T-helper 2 cell treated with Interferon-gamma antibody and Interleukin-4, amounts not matched to agents 100 ng/mL and 5 ng/mL, for 36 hours (primary cell): ENCODE measurements at regions not wholly inside any gene's neighbourhood (a gene's known extent, or its start where the extent isn't known, plus 50 kb on each side); places are given as distances from the start of the nearest gene placed in this dataset.

ENCODE experiments used
- intact Hi-C: fragments of 100-400 bp; cut with micrococcal nuclease; formaldehyde crosslinking; loops from one replicate; pipeline ENCODE4 v1.15.1; 2023

DNA sequence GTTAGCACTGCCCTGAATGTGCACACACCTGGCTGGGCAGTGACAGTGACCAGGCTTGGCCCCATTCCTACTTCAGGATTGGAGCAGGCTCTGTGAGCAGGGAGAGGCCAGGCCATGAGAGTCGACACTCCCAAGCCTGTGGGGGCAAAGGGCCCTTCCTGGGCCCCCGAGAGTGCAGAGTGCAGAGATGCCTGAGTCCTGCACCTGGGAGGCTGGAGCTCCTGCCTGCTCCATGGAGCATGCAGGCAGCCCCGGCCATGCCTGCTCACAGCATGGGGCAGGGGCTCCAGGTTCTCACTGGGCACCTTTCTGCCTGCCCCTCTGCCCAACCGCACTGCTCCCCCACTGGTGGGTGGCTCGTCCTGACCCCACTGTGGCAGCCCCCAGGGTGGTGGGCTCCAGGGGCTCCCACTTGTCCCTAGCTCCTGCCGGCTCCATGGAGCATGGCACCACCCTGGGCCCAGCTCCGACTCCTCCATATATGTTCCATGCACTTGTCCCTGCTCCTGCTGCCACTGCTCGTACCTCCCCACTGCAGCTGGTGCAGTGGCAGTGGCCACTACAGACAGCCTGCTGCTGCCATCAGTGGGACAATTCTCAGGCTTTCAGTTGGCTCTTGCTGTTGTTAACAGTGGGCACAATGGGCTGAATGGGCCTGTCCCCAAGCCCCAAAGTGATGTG lies 282.0 kb downstream of the RPRM start:
- intact Hi-C loops = no loop called here

DNA sequence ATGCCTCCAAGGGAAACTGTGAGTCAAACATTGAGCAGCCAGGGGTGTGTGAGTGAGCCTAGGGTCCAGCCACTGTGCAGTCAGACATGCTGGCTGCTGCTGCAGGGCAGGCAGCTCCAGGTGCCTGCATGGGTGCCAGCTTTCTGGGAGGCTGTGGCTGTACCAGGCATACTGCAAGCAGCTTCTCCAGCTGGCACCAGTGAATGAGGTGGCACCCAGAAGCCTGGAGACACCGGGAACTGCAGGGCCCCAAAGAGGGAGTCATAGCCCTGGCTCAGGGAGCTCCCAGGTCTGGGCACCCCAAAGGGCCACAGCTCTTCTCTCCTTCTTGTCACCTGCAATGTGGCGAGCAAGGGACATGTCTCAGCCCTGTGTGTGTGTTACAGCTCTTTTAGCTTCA lies 283.2 kb downstream of the RPRM start:
- intact Hi-C loops = no loop called here

DNA sequence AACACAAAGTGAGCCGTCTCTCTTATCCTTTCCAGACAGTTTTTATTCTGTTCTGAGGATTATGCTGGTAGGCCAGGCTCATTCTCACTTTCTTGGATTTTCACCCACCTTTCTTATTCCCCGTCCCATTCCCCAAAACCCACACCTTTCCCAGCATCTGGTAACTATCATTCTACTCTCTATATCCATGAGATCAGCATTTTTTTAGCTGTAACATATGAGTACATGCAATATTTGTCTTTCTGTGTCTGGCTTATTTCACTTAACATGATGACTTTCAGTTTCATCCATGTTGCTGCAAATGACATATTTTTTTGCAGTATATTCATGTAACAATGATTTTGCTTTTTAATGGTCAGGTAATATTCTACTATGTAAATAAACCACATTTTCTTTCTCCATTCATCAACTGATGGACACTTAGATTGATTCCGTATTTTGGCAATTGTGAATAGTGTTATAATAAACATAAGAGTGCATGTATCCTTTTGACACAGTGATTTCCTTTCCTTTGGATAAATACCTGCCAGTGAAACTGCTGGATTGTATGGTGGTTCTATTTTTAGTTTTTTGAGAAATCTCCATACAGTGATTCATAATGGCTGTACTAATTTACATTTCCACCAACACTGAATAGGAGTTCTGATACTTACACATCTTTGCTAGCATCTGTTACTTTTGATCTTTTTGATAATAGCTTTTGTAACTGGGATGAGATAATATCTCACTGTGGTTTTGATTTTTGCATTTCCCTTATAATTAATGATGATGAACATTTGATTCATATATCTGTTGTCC lies 289.3 kb downstream of the RPRM start:
- intact Hi-C loops = no loop called here

DNA sequence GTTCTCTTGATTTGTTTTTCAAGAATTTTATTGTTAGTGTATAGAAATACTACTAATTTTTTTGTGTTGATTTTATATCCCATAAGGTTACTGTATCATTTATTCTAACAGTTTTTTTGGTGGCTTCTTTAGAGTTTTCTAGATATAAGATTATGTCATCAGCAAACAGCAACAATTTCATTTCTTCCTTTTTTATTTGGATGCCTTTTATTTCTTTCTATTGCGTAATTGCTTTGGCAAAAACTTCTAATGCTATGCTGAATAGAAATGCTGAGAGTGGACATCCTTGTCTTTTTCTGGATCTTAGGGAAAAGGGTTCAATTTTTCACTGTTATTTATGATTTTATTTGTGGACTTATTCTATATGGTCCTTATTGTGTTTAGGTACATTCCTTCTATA lies 298.8 kb downstream of the RPRM start:
- intact Hi-C loops = no loop called here

DNA sequence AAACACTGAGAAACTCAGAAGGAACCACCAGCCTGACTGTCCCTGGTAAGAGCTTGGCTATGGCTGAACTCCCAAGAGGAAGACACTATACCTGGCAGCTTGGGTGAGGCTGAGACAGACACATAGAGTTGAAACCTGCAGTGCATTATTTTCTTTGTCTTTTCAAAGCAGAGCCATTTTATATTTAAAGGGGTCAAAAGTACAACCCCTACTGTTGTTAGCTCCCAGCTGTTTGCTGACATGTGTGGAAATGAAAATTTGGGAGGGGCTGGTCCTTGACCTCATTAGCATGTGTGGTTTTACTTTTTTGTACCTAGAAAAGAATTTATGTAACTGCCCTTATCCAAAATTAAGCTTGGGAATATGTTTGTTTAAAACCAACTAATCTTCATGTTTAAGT lies 309.0 kb downstream of the RPRM start:
- intact Hi-C loops = no loop called here

DNA sequence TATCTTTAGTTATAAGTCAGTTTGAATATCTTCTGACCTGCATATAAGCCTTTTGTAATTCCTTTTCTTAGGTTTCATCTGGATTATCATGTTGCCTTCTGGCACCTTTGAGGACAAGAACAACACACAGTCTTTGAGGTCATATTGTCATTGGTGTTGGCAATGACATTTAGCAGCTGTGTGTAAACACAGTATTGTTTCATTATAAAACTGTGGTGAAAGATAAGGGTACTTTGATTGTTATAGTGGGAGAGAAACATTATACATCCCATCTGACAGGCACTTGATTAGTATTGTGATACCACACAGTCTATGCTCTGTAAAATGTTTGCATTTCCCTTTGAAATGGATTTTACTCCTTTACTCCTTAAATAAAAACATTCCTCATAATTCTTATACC lies 313.5 kb downstream of the RPRM start:
- intact Hi-C loops = no loop called here

DNA sequence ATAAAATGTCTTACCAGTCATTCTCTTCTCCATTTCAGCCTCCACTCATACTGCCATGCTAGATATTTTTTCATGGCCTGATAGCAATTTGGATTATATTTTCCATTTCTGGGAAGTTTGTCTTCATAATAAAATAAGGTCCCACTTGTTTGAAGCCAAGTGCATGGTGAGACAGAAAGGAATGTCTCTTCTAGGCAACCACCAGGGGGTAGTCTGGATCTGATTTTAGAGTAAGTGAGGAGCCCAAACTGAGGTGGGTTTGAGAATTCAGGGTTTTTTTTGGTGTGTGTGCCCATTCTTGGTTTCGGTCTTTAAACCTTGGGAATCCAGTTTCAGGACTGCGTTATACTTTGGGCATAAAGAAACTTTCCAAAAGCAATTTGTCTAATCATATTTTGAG lies 315.5 kb downstream of the RPRM start:
- intact Hi-C loops = loop anchor here (1.0 to 2.0 kb wide), 2 partner anchors 315 to 356 kb away; partner anchors contain the start of gene RPRM

DNA sequence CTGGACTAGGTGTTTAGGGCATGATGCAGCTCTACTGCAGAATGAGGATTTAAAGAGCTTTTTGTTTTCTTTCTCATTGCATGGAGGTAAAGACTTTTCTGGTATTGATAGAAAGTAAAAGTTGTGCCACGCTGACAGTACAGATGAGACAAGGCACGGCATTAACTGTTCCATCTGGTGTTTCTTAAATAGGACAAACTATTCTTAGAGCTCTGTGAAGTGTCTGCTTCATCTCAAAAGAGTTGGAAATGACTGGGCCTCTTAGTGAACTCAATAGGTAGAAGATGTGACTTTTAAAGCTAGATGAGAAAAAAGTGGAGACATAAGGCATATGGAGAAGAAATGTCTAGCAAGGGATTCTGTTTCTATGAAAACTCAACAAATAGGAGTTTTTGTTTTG lies 321.8 kb downstream of the RPRM start:
- intact Hi-C loops = no loop called here

DNA sequence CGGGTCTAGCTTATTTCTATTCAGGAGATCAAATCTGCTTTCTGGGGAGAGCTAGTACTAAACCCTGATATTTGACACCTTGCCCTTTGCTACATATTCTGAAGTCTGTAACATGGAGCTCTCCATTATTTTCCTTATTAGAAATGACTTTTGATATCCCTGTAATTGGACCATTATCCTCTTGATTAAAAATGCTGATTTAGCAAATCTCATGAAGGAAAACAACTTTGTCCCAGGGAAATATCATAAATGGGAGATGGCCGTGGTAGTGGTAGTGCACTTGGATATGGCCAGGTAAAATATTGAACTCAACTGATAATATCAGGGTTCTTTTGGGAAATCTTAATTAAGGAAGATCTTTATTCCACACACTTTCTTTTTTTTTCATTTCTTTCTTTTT lies 326.5 kb downstream of the RPRM start:
- intact Hi-C loops = no loop called here

DNA sequence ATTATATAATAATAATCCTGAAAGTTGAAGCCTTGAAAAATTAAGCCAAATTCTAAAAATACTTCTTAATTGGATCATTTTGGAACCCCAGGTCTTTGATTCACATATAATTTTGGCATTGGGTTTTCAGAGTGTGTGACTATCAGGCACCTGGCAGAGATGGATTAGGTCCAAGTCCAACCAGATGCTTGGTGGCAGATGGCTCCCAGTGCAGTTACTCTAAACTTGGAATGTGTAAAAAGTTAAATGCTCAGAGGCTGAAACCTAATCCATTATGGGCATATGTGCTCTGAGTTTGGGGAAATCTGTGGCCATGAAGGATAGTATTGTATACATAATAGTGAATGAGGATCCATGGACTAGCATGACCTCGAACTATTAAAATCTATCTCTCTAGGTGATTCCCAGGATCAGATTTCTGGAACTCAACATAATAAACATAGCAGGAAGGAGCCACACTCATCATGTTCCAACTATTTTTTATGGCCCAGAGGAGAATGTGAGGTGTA lies 333.0 kb downstream of the RPRM start:
- intact Hi-C loops = no loop called here

DNA sequence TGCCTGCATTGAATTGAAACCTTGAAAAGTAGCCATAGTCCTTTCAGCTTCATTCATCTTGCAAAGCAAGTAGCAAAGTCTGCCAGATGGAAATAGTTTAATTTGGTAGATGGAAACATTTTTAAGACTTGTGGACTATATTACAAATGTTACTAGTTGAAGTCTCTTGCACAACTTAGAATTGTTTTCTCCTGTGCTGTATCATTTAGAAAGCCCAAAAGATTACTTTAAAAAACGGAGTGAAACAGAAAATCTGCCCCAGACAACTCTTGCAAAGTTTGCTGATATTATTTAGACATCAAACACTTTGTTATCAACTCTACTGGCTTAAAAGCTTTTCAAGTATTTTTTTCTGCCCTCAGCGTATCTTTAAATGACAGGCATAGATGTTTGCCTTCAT lies 335.0 kb downstream of the RPRM start:
- intact Hi-C loops = no loop called here

DNA sequence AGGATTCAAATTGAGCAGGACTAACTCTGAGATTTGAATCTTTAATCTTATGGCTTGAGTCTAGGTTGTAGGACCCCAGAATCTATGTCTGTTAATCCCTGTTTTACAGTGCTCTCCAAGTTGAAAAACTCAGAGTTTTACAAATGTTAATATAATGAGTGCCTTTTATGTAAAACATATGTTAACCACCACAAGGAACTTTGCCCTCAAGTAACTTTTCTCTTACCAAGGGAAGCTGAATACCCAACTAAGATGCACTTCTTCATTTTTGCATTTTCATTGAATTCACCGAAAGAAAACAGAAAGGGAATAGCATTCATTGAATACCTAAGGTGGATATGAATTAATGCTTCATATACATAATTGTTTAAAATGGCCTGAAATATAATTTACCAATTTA lies 338.1 kb downstream of the RPRM start:
- intact Hi-C loops = no loop called here

DNA sequence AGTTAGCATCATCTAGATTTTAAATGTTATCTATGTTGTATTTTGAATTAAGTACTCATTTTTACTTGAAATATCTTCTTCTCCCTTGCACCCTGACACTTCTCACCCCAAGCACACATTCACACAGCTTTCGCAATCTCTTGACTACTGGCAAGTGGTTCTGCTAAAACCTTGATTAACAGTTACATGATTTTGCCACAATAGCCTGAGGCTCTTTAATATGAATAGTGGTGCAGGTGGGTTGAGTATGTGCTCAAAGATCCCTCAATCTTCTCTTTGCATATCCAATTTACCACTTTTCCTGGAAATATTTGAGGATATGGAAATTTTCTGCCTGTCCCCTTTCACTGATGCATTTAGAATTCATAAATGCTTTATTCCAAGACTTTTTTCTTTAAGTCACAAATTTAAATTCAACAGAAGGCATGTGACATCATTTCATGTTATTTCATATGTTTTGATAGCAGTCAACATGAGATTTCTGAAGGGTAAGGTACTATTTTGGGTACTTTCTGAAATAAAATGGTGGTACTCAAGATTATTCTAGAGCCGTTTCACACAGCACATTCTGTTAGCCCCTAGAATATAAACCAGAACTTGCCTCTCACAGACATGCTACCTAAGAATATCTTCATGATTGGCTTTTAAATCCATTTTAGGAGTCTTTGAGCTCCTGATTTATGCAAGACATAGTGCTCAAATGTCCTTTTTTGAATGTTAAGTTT lies 339.7 kb downstream of the RPRM start:
- intact Hi-C loops = no loop called here

DNA sequence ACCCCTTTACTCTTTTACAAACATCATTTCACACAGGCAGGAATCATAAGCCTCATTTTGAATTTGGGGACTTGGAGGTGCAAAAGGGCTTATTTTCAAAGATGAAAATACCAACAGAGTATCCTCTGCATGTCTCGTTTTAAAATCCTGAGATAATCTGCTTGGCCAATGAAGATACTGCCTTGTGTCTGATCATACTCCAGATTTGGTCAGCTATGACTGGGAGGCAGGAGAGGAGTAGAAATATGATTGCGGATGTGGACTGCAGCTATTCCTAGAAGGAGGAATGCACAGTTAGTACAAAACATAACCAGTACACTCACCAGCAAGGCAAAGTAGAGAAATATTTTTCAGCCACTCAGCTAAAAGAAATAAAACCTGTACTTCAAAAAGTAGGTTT lies 342.3 kb downstream of the RPRM start:
- intact Hi-C loops = no loop called here

DNA sequence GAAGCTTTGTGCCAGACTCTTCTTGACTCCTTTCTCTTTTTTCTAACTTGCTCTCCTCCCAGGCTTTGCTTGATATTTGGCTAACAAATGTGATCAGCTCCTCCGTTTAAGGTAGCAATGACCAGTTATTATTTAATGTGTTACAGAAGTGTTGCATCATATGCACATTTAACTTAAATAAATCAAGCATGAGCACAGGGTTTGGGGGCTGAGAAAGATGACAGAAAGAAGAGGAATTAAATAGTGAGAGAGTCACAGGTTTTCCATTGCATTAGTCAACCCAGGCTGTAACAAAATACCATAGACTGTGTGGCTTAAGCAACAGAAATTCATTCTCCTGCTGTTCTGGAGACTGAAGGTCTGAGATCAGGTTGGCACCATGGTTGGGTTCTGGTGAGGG lies 343.8 kb downstream of the RPRM start:
- intact Hi-C loops = no loop called here

DNA sequence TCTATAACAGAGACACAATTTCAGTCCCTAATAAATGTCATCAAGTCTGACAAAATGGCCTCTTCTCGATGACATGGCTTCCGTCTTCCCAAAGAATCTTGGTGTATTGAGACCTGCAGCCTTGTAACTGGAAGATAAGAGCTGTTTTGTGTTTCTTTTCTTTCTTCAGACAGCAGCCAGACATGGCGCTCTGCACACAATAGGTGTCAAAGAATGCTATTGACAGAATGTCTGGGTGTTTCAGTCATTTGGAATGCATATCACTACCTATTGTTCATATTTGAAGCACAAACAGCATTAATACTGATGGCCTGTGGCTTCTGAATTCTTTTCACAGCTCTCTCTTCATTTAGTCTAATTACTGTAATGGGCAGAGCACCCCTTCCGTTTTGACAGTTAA lies 344.8 kb downstream of the RPRM start:
- intact Hi-C loops = no loop called here

DNA sequence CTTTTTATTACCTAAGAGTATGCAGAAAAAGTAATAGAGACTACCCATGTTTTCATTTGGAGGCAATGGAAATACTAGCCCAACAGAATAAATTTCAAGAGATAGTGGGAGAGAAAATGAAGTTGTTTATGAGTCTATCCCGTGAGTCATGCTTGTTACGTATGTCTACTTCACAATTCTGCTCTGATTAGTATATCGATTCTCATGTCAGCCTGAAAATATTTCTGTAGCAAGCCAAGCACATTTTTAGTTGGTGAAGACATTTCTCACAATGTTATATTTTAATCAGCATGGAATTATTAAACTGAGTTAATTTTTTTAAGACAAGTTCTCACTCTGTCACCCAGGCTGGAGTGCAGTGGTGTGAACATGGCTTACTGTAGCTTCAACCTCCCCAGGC lies 346.1 kb downstream of the RPRM start:
- intact Hi-C loops = no loop called here

DNA sequence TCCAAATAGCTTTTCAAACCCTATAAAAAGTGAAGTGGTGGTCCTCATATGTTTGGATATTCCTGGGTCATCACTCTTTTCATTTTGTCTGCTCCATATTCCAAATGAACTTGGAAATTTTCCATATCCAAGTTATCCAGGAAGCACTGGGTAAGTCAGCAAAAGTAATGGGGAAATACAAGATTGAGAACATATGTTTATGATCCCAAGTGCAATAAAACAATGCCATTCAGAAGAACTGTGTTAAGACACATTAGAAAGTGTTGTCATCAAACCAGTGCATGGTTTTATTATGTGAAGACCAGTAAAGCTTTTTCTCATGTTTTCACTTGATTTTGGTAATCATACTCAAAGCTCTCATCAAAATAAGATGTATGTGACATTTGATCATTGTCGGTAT lies 363.4 kb downstream of the RPRM start:
- intact Hi-C loops = no loop called here

DNA sequence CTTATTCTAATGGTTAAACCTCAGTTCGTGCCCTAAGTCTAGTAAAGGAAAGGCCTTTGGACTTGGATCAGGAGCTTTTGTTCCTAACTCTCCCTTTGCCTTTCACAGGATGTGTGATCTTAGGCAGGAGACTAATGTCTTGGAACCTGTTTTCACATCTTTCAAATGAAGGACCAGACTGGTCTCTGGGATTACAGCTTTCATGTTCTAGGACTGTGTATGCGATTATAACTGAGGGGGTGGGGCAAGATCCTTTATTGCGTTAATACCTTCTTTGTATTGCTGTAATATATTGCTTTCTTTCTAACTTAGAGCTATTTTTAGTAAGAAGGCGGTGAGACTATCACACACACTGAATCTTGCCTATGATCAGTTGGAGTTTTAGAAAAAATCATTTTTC lies 368.1 kb downstream of the RPRM start:
- intact Hi-C loops = no loop called here

DNA sequence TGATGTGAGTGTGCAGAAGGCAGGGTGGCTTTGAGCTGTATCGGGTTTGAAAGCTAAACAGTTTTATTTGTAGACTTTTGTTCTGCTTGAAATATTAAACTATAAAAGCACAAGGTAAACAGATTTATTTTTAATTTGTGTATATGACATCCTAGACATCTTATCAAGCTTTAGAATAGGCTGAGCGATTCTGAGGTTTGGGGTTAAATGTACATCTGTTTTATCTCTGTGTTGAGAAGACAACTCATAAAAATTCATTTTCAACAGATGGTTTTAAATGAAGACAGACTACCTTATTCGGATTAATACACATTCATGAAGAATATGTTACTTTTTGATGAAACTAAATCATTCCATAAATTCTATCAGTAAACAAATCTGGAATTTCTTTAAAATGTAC lies 368.8 kb downstream of the RPRM start:
- intact Hi-C loops = no loop called here

DNA sequence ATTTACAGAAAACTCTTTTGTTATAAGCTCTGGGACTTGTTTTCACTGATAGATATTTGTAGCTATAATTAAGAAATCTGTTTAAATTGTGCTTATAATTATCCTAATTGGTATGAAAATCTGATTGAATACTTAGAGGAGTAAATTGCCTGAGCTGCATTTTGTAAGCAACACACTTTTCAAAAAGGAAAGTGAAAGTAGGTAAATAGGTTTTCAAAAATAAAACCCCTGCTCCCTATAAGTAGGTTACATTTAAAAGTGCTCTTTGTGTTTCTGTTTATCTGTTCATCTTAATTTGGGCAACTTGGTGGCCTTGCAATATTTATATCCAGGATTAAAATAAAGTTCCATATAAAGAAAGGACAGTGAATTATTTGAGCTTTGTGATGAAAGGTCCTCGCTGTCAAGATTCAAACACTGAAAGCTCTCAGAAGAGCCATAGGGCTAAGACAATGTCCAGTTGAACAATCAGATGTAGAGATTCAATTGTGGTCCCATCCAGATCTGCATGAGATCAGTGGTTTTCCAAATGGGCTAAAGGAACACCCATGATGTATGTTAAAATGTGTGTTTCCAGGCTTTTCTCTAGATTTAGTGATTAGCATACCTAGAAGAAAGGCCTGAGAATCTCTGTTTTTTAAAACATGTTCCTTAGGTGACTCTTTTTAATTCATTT lies 371.6 kb downstream of the RPRM start:
- intact Hi-C loops = no loop called here
